SK-N-MC (cell line): ENCODE measurements at regions not wholly inside any gene's neighbourhood (a gene's known extent, or its start where the extent isn't known, plus 50 kb on each side); places are given as distances from the start of the nearest gene placed in this dataset.

Source experiments
- EZH2 ChIP-seq: fragments of 200-600 bp; sonication (generic); IDR thresholded peaks from one replicate; pipeline ENCODE4 v1.6.1; 2017; ENCODE audit warnings: antibody characterized with exemption
- FOXP2 ChIP-seq: optimal IDR thresholded peaks from 2 replicates; pipeline ENCODE3; 2011; ENCODE audit warnings: mild to moderate bottlenecking, moderate library complexity; ENCODE audit not compliant: insufficient read depth; ENCODE audit errors: extremely low read length, control extremely low read depth
- POLR2AphosphoS5 ChIP-seq: IDR thresholded peaks from 2 replicates; pipeline ENCODE4 v1.6.1; 2012; ENCODE audit warnings: mild to moderate bottlenecking, low read depth, low read length, borderline replicate concordance

DNA sequence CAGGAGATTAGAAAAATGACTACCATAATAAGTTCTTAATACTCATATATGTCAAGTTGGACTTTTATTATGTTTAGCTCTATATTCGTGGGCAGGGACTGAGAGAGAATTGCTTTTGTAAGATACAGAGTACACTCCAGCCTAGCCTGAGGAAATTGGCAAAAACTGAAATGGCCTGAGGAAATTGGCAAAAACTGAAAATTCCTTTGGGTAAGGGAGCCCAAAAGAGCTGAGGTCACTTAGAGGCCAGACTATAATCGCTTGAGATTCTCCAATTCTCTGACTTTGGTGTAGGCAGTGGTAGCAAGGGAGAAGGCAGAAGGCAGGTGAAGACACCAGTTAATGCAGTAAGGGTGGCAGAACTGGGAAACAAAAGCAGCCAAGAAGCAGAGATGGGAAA, 124.5 kb upstream of the HCCS start:
- TF ChIP-seq EZH2, result no peak
- TF ChIP-seq POLR2AphosphoS5, result no peak
- no peak for TF ChIP-seq FOXP2
